Lower leg skin (tissue), 3 donors: ENCODE measurements at regions not wholly inside any gene's neighbourhood (a gene's known extent, or its start where the extent isn't known, plus 50 kb on each side); places are given as distances from the start of the nearest gene placed in this dataset.

Experiments used
- POLR2A ChIP-seq, 2 donors: fragments of 450-650 bp; IDR thresholded peaks; one replicate each; pipeline ENCODE4 v1.6.1; 2016 to 2017; ENCODE audit warnings: antibody characterized with exemption in 2 of 2, mild to moderate bottlenecking in 1 of 2, moderate library complexity in 1 of 2
- TF ChIP-seq, protein P1 (sequence below), 3 donors: fragments of 450-650 bp; IDR thresholded peaks; one replicate each; pipeline ENCODE4 v1.5.1; 2016; ENCODE audit warnings: antibody characterized with exemption in 3 of 3, mild to moderate bottlenecking in 3 of 3, moderate library complexity in 2 of 3

DNA sequence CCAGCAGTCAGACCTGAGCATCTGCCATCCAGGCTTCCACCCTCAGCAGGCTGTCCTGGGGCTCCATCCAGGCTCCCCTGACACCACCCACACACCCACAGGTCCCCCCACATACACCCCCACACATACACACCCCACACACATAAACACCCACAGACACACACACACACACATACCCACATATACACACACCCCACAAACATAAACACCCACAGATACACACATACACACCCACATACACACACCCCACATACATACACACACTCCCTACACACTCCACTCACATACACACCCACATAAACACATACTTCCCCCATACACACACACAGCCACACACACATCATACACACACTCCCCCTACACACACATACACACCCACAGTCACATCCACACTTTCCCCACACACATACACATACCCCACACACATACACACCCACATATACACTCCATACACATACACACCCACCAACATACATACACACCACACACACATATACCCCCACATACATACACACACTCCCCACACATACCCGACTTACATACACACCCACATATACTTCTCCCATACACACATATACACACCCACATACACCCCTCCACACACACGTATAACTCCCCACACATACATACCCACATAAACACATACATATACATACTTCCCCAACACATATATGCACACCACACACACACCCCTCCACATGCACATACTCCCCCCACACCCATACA is 183.3 kb upstream of the ETAA1 start:
- TF ChIP-seq, protein P1, sequence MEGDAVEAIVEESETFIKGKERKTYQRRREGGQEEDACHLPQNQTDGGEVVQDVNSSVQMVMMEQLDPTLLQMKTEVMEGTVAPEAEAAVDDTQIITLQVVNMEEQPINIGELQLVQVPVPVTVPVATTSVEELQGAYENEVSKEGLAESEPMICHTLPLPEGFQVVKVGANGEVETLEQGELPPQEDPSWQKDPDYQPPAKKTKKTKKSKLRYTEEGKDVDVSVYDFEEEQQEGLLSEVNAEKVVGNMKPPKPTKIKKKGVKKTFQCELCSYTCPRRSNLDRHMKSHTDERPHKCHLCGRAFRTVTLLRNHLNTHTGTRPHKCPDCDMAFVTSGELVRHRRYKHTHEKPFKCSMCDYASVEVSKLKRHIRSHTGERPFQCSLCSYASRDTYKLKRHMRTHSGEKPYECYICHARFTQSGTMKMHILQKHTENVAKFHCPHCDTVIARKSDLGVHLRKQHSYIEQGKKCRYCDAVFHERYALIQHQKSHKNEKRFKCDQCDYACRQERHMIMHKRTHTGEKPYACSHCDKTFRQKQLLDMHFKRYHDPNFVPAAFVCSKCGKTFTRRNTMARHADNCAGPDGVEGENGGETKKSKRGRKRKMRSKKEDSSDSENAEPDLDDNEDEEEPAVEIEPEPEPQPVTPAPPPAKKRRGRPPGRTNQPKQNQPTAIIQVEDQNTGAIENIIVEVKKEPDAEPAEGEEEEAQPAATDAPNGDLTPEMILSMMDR (IDR thresholded peaks at IDR 0.05), result no peak
- no peak for TF ChIP-seq POLR2A (IDR thresholded peaks at IDR 0.05)
